GM13977 (cell line): ENCODE measurements at regions not wholly inside any gene's neighbourhood (a gene's known extent, or its start where the extent isn't known, plus 50 kb on each side); places are given as distances from the start of the nearest gene placed in this dataset.
"Not testable (repeated sequence)": the region's sequence is repeated elsewhere in the genome, so short reads cannot be mapped to it uniquely, and the experiment has no call there.

ENCODE experiments used
- DNase-seq: peaks from one replicate; pipeline ENCODE4 v3.0.0; 2012; ENCODE audit warnings: low spot score
- CTCF ChIP-seq: IDR thresholded peaks from 2 replicates; pipeline ENCODE4 v1.5.1; 2012; ENCODE audit warnings: mild to moderate bottlenecking, control low read depth; ENCODE audit not compliant: insufficient read depth; ENCODE audit errors: extremely low read depth, missing control alignments
- in situ Hi-C: fragments of 300-500 bp; cut with MboI; formaldehyde crosslinking; loops from one replicate; pipeline ENCODE4 v1.12.0; 2022; ENCODE audit warnings: low sequenced_read_pairs, low pct_unique_long_range_greater_than_20kb, mixed read lengths, inconsistent platforms; ENCODE audit not compliant: unreplicated experiment

- in situ Hi-C loops, result no loop called here
- no peak for TF ChIP-seq CTCF
These were observed 870.0 kb upstream of the INTU start for GRCh38 chr4:126762663-126763247.

GRCh38 chr4:126766241-126766640 is 866.5 kb upstream of the INTU start:
- no peak for DNase-seq
- TF ChIP-seq CTCF, result no peak
- in situ Hi-C loops, result no loop called here

More at GRCh38 chr4:126762663-126763247, 870.0 kb upstream of the INTU start:
- DNase-seq, result no peak

GRCh38 chr4:126768338-126768737 is 864.4 kb upstream of the INTU start:
- in situ Hi-C loops, result no loop called here
- DNase-seq, result no peak
- TF ChIP-seq CTCF, result no peak

- not testable (repeated sequence) for DNase-seq
These were observed 861.8 kb upstream of the INTU start for GRCh38 chr4:126770811-126771553.

GRCh38 chr4:126771618-126772017 is 861.1 kb upstream of the INTU start:
- DNase-seq, in situ Hi-C loops: not testable (repeated sequence)

More at GRCh38 chr4:126770811-126771553, 861.8 kb upstream of the INTU start:
- in situ Hi-C loops, result not testable (repeated sequence)

GRCh38 chr4:126772662-126773061 is 860.1 kb upstream of the INTU start:
- in situ Hi-C loops, result no loop called here
- TF ChIP-seq CTCF, result no peak
- DNase-seq, result no peak

- in situ Hi-C loops, result no loop called here
- TF ChIP-seq CTCF, result no peak
- DNase-seq, result no peak
These were observed 857.2 kb upstream of the INTU start for GRCh38 chr4:126775485-126776106.
